ENCODE measurements at regions not wholly inside any gene's neighbourhood (a gene's known extent, or its start where the extent isn't known, plus 50 kb on each side); places are given as distances from the start of the nearest gene placed in this dataset.

DNA sequence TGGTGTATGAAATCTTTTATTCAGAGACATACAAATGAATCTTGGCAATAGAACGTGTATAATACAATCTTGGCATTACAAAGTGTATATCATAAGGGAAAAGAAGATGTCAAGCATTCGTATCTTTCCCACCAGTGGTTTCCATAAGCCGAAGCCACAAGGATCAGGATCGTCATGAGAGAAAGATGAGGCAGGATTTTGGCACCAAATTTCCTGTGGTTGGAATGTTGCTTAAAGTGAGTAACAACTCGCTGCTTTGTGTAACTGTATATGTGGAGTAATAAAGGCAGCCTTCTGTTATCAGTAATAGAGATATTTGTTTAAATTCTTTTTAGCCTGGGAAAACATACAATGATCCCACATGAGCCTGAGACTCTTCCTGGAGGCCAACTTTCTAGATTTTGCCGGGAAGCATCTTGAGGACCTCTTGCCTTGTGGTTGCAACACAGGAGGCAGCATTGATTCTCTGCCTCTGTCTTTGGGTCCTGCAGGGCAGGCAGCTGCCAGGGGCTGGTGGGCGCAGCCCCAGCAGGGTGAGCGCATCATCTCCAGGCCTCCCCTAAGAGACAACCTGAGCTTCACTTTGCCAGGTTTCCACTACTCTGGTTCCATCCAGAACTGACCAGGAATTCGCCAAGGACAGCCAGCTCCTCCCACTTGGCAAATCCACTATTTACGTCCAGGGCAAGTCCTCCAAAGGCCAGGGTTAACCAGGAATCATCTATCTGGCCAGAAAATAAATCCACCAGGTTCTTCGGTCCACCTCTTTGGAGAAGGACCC, 230.9 kb upstream of the SULF2 start:
- DNase-seq (ENCODE audit: low read depth) = no peak
- no peak overlapping the region for H3K4me3 ChIP-seq (ENCODE audit: low read depth, low read length)
- TF ChIP-seq, protein P1, sequence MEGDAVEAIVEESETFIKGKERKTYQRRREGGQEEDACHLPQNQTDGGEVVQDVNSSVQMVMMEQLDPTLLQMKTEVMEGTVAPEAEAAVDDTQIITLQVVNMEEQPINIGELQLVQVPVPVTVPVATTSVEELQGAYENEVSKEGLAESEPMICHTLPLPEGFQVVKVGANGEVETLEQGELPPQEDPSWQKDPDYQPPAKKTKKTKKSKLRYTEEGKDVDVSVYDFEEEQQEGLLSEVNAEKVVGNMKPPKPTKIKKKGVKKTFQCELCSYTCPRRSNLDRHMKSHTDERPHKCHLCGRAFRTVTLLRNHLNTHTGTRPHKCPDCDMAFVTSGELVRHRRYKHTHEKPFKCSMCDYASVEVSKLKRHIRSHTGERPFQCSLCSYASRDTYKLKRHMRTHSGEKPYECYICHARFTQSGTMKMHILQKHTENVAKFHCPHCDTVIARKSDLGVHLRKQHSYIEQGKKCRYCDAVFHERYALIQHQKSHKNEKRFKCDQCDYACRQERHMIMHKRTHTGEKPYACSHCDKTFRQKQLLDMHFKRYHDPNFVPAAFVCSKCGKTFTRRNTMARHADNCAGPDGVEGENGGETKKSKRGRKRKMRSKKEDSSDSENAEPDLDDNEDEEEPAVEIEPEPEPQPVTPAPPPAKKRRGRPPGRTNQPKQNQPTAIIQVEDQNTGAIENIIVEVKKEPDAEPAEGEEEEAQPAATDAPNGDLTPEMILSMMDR (IDR thresholded peaks at IDR 0.05; ENCODE audit: low read depth, low read length, missing control alignments) = no peak

DNA sequence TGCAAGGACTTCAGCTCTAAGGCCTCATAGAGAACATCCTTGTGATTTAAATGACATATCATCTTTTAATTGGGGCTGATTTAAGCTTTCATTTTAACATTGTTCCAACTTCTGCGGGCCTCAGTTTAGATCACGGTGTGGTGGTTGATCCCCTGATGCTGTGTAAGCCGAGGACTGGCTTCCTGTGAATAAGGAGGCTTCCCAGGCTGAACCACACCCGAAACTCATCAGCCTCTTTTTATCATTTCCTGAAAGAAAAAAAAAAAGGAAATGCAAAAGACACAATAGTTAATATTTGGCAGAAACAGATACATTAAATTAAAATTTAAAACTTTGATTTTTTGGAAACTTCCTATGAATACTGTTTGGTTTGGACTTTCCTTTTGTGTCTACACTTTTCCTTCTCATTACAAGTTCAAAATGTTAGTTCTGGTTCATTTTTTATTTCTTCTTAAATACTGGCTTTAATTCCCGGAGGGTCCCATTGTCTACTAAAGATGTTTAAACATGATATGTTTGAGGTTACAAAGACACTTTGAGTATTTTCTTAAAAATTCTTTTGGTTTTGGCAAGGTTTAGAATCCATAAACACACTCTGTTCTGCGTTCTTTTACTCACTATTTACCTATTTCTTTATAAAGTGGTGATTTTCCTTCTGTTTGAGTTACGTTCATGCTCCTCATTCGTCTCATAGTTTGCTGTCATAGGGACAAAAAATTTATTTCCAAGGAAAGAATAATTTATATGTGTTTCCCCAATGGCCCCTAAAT, 230.0 kb upstream of the SULF2 start:
- no peak overlapping the region for H3K4me3 ChIP-seq (ENCODE audit: low read depth, low read length)
- DNase-seq (ENCODE audit: low read depth) = no peak
- TF ChIP-seq, protein P1 (IDR thresholded peaks at IDR 0.05; ENCODE audit: low read depth, low read length, missing control alignments) = no peak

DNA sequence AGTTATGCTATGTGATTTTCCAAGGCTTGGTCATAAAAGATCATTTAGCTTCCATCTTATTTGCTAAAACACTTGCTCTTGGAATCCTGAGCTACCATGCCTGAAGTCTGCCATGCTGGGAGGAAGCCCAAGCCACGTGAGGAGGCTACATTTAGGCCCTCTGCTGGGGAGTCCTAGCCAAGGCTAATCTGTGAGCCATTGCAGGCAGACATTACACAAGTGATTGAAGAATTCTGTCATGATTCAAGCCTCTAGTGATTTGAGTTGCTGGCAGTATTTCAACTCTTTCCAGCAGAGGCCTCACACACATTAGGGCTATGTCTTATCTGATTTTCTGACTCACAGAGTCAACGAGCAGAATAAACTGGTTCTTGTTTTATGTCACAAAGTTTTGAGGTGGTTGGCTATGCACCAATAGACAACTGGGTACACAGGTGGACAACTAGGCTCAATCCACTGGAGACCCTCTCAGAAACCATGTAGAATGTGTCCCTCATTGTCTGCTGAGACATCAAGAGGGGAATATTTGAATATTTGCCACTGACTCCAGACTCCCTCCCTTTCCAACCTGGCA, 227.2 kb upstream of the SULF2 start:
- DNase-seq (ENCODE audit: low read depth) = no peak
- H3K4me3 ChIP-seq (ENCODE audit: low read depth, low read length) = no peak overlapping the region
- TF ChIP-seq, protein P1 (IDR thresholded peaks at IDR 0.05; ENCODE audit: low read depth, low read length, missing control alignments) = no peak

DNA sequence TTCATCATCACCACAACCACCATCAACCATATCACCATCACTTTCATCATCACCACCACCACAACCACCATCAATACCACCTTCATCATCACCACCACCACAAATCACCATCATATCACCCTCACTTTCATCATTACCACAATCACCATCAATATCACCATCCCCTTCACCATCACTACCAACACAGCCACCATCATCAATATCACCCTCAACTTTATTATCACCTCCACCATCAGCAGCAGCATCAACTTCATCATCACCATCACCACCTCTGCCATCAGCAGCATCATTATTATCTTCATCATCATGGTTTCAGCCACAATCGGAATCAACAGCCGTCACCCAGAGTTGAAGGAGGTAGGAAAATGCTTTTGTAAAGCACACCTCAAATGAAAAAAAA, 225.7 kb upstream of the SULF2 start:
- no peak overlapping the region for H3K4me3 ChIP-seq (ENCODE audit: low read depth, low read length)
- TF ChIP-seq, protein P1 (IDR thresholded peaks at IDR 0.05; ENCODE audit: low read depth, low read length, missing control alignments) = no peak
- no peak for DNase-seq (ENCODE audit: low read depth)

DNA sequence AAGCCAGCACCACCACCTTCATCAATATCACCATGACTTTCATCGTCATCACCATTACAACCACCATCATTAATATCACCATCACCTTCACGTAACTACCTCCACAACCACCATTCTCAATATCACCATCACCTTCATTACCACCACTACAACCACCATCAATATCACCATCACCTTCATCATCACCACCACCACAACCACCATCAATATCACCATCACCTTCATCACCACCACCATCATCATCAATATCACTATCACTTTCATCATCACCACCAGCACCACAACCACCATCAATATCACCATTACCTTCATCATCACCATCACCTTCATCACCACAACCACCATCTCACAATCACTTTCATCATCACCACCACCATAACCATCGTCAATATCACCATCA, 225.3 kb upstream of the SULF2 start:
- H3K4me3 ChIP-seq (ENCODE audit: low read depth, low read length) = no peak overlapping the region
- no peak for DNase-seq (ENCODE audit: low read depth)
- TF ChIP-seq, protein P1 (IDR thresholded peaks at IDR 0.05; ENCODE audit: low read depth, low read length, missing control alignments) = no peak

DNA sequence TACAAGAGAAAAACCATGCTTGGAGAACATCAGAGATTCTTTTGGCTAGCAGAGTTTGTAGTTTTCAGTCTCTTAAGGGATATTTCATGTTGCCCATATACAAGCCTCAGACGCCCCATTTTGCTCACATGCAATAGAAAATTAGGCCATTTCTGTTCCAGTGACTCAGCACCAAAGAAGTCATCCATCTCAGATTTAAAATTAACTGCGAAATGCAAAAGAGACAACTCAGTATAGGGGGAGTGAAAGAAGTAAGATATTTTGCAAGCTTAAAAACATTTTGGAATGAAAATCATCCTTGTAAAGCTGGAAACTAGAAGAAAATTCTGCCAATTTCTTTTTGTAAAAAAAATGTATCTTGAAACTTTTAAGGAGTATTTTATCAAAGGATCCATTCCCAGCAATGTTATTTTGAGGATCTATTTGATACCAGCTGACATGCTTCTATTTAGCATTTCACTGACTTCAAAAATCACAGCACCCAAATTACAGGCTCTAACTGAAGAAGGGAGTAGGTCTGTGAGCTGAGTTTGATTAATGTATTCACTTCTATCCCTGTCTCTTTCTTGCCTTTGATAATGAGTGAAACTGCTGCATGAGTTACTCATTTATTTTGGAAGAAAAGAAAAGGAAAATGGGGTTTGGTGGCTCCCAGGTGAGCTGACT, 223.7 kb upstream of the SULF2 start:
- TF ChIP-seq, protein P1 (IDR thresholded peaks at IDR 0.05; ENCODE audit: low read depth, low read length, missing control alignments) = no peak
- DNase-seq (ENCODE audit: low read depth) = no peak

More for the DNA sequence above, 223.7 kb upstream of the SULF2 start:
- H3K4me3 ChIP-seq (ENCODE audit: low read depth, low read length) = no peak overlapping the region

Data from GM12864 (cell line).